Panc1 (cell line): ENCODE measurements at regions not wholly inside any gene's neighbourhood (a gene's known extent, or its start where the extent isn't known, plus 50 kb on each side); places are given as distances from the start of the nearest gene placed in this dataset.

Source experiments
- POLR2AphosphoS5 ChIP-seq: IDR thresholded peaks from 2 replicates; pipeline ENCODE4 v1.6.1; 2012; ENCODE audit warnings: mild to moderate bottlenecking, low read depth, low read length, moderate library complexity
- TF ChIP-seq, protein P1 (sequence below): fragments of 450-650 bp; IDR thresholded peaks from 2 replicates; pipeline ENCODE4 v1.5.1; 2017; ENCODE audit warnings: mild to moderate bottlenecking
- TF ChIP-seq, protein P2 (sequence below), 2 experiments: IDR thresholded peaks; 2 replicates each; pipeline ENCODE4 v1.6.1; 2011 to 2012; ENCODE audit warnings: low read depth in 2 of 2, control low read depth in 1 of 2, low read length in 1 of 2, mild to moderate bottlenecking in 1 of 2, moderate library complexity in 1 of 2; ENCODE audit not compliant: insufficient read depth in 1 of 2

DNA sequence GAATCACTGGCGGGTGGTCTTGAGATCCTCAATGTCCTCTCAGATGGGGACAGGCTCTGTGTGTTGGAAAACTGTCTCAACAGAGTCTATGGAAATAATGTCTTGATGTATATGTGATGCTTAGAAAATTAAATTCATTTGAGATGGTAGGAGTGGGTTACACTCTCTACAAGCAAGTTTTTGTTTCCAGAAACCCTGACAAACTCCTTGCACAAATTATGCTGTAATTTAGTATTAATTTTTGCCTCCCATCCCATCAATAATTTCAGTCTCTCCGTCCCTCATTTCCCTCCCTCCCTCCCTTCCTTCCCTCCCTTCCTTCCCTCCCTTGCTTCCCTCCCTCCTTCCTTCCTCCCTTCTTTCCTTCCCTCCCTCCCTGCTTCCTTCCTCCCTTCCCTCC is 488.0 kb upstream of the C16orf82 start:
- TF ChIP-seq, protein P1, sequence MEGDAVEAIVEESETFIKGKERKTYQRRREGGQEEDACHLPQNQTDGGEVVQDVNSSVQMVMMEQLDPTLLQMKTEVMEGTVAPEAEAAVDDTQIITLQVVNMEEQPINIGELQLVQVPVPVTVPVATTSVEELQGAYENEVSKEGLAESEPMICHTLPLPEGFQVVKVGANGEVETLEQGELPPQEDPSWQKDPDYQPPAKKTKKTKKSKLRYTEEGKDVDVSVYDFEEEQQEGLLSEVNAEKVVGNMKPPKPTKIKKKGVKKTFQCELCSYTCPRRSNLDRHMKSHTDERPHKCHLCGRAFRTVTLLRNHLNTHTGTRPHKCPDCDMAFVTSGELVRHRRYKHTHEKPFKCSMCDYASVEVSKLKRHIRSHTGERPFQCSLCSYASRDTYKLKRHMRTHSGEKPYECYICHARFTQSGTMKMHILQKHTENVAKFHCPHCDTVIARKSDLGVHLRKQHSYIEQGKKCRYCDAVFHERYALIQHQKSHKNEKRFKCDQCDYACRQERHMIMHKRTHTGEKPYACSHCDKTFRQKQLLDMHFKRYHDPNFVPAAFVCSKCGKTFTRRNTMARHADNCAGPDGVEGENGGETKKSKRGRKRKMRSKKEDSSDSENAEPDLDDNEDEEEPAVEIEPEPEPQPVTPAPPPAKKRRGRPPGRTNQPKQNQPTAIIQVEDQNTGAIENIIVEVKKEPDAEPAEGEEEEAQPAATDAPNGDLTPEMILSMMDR = no peak
- TF ChIP-seq POLR2AphosphoS5 = no peak
- TF ChIP-seq, protein P2, sequence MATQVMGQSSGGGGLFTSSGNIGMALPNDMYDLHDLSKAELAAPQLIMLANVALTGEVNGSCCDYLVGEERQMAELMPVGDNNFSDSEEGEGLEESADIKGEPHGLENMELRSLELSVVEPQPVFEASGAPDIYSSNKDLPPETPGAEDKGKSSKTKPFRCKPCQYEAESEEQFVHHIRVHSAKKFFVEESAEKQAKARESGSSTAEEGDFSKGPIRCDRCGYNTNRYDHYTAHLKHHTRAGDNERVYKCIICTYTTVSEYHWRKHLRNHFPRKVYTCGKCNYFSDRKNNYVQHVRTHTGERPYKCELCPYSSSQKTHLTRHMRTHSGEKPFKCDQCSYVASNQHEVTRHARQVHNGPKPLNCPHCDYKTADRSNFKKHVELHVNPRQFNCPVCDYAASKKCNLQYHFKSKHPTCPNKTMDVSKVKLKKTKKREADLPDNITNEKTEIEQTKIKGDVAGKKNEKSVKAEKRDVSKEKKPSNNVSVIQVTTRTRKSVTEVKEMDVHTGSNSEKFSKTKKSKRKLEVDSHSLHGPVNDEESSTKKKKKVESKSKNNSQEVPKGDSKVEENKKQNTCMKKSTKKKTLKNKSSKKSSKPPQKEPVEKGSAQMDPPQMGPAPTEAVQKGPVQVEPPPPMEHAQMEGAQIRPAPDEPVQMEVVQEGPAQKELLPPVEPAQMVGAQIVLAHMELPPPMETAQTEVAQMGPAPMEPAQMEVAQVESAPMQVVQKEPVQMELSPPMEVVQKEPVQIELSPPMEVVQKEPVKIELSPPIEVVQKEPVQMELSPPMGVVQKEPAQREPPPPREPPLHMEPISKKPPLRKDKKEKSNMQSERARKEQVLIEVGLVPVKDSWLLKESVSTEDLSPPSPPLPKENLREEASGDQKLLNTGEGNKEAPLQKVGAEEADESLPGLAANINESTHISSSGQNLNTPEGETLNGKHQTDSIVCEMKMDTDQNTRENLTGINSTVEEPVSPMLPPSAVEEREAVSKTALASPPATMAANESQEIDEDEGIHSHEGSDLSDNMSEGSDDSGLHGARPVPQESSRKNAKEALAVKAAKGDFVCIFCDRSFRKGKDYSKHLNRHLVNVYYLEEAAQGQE (IDR thresholded peaks at IDR 0.05; ENCODE audit: insufficient read depth in 1 of 2, low read depth in 2 of 2, low read length in 1 of 2) = no peak
